ENCODE measurements at regions not wholly inside any gene's neighbourhood (a gene's known extent, or its start where the extent isn't known, plus 50 kb on each side); places are given as distances from the start of the nearest gene placed in this dataset.

DNA sequence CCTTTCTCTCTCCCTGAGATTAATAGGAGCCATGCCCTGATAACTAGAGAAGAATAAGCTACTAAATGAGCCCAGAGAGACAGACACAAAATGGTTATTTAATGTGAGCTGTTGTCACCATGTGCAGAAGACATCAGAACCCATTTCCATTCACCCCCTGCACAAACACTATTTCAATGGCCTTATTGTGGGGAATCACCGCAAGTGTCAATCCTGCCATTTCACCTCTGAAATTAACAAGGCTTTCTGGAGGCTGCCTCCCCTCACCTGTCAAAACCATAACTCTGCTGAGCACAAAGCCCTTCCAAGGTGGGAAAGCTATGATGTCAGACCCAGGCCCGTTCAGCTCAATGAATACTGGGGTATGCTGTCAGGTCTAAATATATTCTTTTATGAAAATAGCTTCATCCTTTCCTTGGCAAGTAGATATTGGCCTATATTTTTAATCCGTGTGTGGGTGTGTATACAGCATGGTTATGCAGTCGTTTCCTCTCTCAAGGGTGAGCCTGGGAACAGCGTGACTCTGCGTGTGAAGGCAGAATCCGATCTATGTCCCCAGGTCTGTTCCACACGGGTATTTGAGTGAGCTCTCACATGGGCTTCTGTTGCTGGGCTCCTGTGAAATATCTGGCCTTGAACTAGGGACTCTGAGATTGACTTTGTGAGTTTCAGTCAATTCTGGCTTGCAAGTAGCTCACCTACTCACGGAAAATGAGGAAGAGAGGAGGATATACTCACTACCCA, 266.3 kb downstream of the FBXW7 start:
- no peak overlapping the region for H3K27ac ChIP-seq
- no peak for TF ChIP-seq ZFX (IDR thresholded peaks at IDR 0.05)
- no peak for TF ChIP-seq CTCF (conservative IDR thresholded peaks at IDR 0.05)

DNA sequence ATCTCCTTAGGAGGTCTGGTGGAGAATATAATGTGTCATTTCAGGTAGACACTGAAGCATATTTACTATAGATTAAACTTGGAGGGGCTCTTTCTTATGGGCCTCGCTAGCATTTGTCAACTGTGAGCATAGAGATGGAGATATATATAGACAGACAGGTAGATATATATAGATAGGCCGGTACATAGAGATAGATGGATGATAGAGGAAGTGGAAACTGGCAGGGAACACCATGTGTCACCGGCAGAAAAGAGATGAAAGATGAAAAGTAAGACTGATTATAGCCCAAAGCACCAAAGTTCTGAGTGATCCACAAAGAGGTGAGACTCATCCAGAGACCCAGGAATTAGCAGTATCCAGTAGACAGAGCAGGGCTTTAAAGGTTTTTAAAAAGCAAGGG, 268.1 kb downstream of the FBXW7 start:
- H3K27ac ChIP-seq: no peak overlapping the region
- TF ChIP-seq CTCF (conservative IDR thresholded peaks at IDR 0.05): no peak
- no peak for TF ChIP-seq ZFX (IDR thresholded peaks at IDR 0.05)

GRCh38 chr4:152266831-152267480, 268.9 kb downstream of the FBXW7 start:
- H3K27ac ChIP-seq: no peak overlapping the region
- no peak for TF ChIP-seq CTCF (conservative IDR thresholded peaks at IDR 0.05)
- no peak for TF ChIP-seq ZFX (IDR thresholded peaks at IDR 0.05)

DNA sequence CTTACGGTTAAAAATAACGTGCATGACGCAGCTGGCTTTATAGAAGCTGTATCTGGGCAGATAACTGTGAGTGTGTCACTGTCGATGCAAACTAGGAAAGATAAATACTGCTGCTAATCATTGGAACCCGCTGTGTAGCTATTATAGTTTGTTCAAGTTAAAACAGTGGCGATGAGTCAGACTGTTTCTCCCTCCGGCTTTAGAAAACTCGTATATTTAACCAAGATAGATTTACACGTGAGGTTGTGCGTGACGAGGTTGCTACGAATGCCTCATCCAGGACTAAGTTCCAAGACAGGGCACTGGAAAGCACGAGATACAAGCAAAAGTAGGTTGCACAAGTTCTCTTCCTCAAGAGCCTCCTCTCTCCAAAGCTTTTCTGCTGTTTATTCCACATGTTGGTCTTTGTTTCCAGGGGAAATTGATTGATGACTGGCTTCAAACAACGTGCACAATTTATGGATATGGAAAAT, 270.7 kb downstream of the FBXW7 start:
- H3K27ac ChIP-seq: no peak overlapping the region
- TF ChIP-seq CTCF (conservative IDR thresholded peaks at IDR 0.05) (no peak), ZFX (IDR thresholded peaks at IDR 0.05) (no peak)

GRCh38 chr4:152264106-152264505, 271.8 kb downstream of the FBXW7 start:
- no peak for TF ChIP-seq CTCF (conservative IDR thresholded peaks at IDR 0.05)
- no peak for TF ChIP-seq ZFX (IDR thresholded peaks at IDR 0.05)
- no peak overlapping the region for H3K27ac ChIP-seq

DNA sequence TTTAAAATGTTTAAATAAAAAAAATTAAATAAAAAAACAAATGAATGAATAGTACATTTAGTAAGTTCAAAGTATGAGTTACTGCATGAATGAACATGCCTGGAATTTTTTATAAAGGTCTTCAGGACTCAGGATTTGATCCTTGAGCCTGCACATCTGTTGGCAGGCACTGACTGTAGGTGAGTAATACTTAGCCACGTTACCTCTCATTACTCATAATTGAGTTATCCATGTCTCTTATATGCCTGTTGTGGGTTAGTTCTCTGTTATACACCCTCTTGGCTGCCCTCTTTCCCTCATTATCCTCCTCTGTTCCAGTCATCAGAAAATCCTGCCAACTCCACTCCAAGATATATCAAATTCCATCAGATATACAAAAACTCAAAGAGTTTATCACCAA, 276.0 kb downstream of the FBXW7 start:
- no peak overlapping the region for H3K27ac ChIP-seq
- TF ChIP-seq CTCF (conservative IDR thresholded peaks at IDR 0.05) (no peak), ZFX (IDR thresholded peaks at IDR 0.05) (no peak)
